ENCODE measurements at regions not wholly inside any gene's neighbourhood (a gene's known extent, or its start where the extent isn't known, plus 50 kb on each side); places are given as distances from the start of the nearest gene placed in this dataset.

DNA sequence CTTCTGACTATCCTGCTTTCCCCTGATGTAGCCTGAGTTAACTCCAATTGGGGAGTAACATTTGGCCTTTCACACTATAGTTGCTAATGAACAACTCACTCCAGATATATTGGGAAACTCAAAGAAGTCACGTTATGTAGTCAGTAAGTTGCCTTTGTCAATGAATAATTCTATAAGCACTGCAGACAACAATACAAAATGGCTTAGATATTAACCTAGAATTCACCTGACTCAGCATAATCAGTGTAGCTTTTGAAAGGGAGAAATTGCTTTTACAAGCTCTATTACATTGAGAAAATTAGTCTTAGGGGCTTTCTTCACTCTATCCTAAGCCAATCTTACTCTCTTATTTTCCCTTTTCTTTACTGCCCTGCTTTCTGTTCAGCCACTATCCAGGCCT lies 303.5 kb upstream of the NR5A2 start:
- no peak for DNase-seq (ENCODE audit: extremely low spot score)
- no peak overlapping the region for H3K4me3 ChIP-seq
- WGBS = 95% methylated on average over 1 of the region's 1 CpG
- no peaks in the 10 kb centered on the region for H3K27me3 ChIP-seq
- H3K36me3 ChIP-seq = no peaks in the 10 kb centered on the region
- H3K27ac ChIP-seq (replicated peaks in 1 of 4) = no peak overlapping the region
- H3K4me1 ChIP-seq = peaks cover 0 to 4% (median 0%) of the 10 kb centered on the region in 4 donors
- no peak for TF ChIP-seq POLR2A (IDR thresholded peaks at IDR 0.05; ENCODE audit: low read depth)
- no peak for TF ChIP-seq POLR2AphosphoS5 (IDR thresholded peaks at IDR 0.05)
- TF ChIP-seq, protein P1, sequence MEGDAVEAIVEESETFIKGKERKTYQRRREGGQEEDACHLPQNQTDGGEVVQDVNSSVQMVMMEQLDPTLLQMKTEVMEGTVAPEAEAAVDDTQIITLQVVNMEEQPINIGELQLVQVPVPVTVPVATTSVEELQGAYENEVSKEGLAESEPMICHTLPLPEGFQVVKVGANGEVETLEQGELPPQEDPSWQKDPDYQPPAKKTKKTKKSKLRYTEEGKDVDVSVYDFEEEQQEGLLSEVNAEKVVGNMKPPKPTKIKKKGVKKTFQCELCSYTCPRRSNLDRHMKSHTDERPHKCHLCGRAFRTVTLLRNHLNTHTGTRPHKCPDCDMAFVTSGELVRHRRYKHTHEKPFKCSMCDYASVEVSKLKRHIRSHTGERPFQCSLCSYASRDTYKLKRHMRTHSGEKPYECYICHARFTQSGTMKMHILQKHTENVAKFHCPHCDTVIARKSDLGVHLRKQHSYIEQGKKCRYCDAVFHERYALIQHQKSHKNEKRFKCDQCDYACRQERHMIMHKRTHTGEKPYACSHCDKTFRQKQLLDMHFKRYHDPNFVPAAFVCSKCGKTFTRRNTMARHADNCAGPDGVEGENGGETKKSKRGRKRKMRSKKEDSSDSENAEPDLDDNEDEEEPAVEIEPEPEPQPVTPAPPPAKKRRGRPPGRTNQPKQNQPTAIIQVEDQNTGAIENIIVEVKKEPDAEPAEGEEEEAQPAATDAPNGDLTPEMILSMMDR (IDR thresholded peaks at IDR 0.05) = no peak
- TF ChIP-seq EP300 (IDR thresholded peaks at IDR 0.05) = no peak
- H3K9me3 ChIP-seq = no peaks in the 10 kb centered on the region
- intact Hi-C loops (cut with DNase I) = no loop called here

DNA sequence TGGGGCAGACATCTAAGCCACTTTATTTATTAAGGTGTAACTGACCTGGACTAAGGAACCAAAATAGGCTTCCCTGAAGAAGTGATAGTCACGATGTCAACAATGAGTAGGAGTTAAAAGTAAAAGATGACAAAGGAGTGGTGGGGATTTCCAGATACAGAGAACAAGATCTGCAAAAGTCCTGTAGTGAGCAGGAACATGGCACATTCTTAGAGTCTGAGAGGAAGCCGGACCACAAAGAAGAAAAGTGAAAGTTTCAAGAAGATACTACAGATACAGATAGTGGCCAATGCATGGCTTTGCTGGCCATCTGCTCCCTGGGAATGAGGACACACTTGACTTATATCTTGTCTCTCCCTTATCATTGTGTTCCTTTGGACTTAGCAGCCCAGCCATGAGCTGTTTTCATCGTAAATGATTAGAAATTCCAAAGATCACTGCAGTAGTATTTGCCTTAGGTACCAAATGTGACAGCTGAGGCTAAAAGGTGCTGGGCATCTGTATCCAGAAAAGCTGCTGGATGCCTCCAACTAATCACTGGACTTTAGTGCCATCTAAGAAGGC lies 302.4 kb upstream of the NR5A2 start:
- H3K27ac ChIP-seq (replicated peaks in 1 of 4) = no peak overlapping the region
- 90% methylated on average over 3 of the region's 3 CpGs for WGBS
- no peak for DNase-seq (ENCODE audit: extremely low spot score)
- no peak overlapping the region for H3K4me3 ChIP-seq
- peaks cover 0 to 4% (median 0%) of the 10 kb centered on the region in 4 donors for H3K4me1 ChIP-seq
- no peaks in the 10 kb centered on the region for H3K9me3 ChIP-seq
- H3K27me3 ChIP-seq = no peaks in the 10 kb centered on the region
- no peaks in the 10 kb centered on the region for H3K36me3 ChIP-seq
- intact Hi-C loops (cut with DNase I) = no loop called here
- TF ChIP-seq, protein P1 (IDR thresholded peaks at IDR 0.05) = no peak
- TF ChIP-seq EP300 (IDR thresholded peaks at IDR 0.05) = no peak
- no peak for TF ChIP-seq POLR2A (IDR thresholded peaks at IDR 0.05; ENCODE audit: low read depth)
- TF ChIP-seq POLR2AphosphoS5 (IDR thresholded peaks at IDR 0.05) = no peak

DNA sequence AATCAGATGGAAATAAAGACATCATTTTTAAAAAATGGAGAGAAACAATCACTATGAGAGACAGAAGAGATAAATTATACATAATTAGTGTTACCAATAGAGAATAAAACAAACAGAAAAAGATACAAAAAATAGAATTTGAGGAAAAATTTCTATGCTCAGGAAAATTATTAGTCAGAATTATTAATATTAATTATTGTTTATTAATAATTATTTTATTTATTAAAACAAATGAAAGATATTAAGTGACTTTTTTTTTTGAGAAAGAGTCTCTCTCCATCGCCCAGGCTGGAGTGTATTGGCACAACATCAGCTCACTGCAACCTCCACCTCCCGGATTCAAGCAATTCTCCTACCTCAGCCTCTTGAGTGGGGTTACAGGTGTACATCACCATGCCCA lies 299.8 kb upstream of the NR5A2 start:
- DNase-seq (ENCODE audit: extremely low spot score) = no peak
- no peak overlapping the region for H3K27ac ChIP-seq (replicated peaks in 1 of 4)
- H3K27me3 ChIP-seq = no peaks in the 10 kb centered on the region
- 91% methylated on average over 2 of the region's 2 CpGs for WGBS
- peaks cover 0 to 4% (median 0%) of the 10 kb centered on the region in 4 donors for H3K4me1 ChIP-seq
- TF ChIP-seq POLR2AphosphoS5 (IDR thresholded peaks at IDR 0.05) (no peak), POLR2A (IDR thresholded peaks at IDR 0.05; ENCODE audit: low read depth) (no peak), EP300 (IDR thresholded peaks at IDR 0.05) (no peak)
- TF ChIP-seq, protein P1 (IDR thresholded peaks at IDR 0.05) = no peak
- no peaks in the 10 kb centered on the region for H3K9me3 ChIP-seq
- intact Hi-C loops (cut with DNase I) = no loop called here
- H3K36me3 ChIP-seq = no peaks in the 10 kb centered on the region
- no peak overlapping the region for H3K4me3 ChIP-seq

DNA sequence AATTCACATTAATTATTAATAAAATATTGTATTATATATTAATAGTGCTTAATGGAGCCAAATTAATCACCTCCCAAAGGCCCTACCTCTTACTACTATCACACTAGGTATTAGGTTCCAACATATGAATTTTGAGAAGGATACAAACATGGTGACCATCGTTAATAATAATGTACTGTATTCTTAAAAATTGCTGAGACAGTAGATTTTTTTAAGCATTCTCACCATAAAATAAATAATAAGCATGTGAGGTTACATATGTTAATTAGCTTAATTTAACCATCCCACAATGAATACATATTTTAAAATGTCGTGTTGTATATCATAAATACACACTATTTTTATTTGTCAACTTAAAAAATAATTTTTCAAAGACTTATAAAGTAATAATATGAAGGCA lies 299.2 kb upstream of the NR5A2 start:
- H3K4me1 ChIP-seq = peaks cover 0 to 6% (median 0%) of the 10 kb centered on the region in 4 donors
- WGBS = 86% methylated on average over 2 of the region's 2 CpGs
- H3K27me3 ChIP-seq = no peaks in the 10 kb centered on the region
- H3K27ac ChIP-seq (replicated peaks in 1 of 4) = no peak overlapping the region
- DNase-seq (ENCODE audit: extremely low spot score) = no peak
- H3K9me3 ChIP-seq = no peaks in the 10 kb centered on the region
- H3K36me3 ChIP-seq = no peaks in the 10 kb centered on the region
- H3K4me3 ChIP-seq = no peak overlapping the region
- TF ChIP-seq, protein P1 (IDR thresholded peaks at IDR 0.05) = no peak
- TF ChIP-seq POLR2AphosphoS5 (IDR thresholded peaks at IDR 0.05) (no peak), EP300 (IDR thresholded peaks at IDR 0.05) (no peak), POLR2A (IDR thresholded peaks at IDR 0.05; ENCODE audit: low read depth) (no peak)
- intact Hi-C loops (cut with DNase I) = no loop called here

DNA sequence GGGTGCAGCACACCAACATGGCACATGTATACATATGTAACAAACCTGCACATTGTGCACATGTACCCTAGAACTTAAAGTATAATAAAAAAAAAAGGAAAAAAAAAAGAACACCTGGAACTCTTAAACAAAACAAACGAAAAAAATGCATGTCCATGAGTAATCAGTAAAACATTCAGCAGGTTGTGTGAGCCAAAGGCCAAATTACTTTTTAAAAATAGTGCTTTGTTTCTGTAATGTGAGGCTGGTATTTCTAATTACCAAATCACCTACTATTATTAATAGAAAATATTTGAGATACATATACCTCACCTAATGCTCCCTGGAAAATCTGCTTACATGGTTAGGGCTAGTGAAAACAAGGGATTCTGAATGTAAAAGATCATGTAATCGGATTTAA lies 294.4 kb upstream of the NR5A2 start:
- intact Hi-C loops (cut with DNase I) = no loop called here
- Histone ChIP-seq H3K36me3 (no peaks in the 10 kb centered on the region), H3K27me3 (no peaks in the 10 kb centered on the region), H3K27ac (replicated peaks in 1 of 4) (no peak overlapping the region), H3K4me1 (peaks cover 0 to 6% (median 0%) of the 10 kb centered on the region in 4 donors), H3K4me3 (no peak overlapping the region), H3K9me3 (no peaks in the 10 kb centered on the region)
- TF ChIP-seq POLR2A (IDR thresholded peaks at IDR 0.05; ENCODE audit: low read depth) = no peak
- TF ChIP-seq, protein P1 (IDR thresholded peaks at IDR 0.05) = no peak
- TF ChIP-seq EP300 (IDR thresholded peaks at IDR 0.05) = no peak
- WGBS = 58% methylated on average over 2 of the region's 2 CpGs
- no peak for DNase-seq (ENCODE audit: extremely low spot score)
